CD4-positive, alpha-beta T cell treated with Interleukin-6 for 4 hours (primary cell): ENCODE measurements at regions not wholly inside any gene's neighbourhood (a gene's known extent, or its start where the extent isn't known, plus 50 kb on each side); places are given as distances from the start of the nearest gene placed in this dataset.

Experiments
- DNase-seq: peaks from one replicate; pipeline ENCODE4 v3.0.0-alpha.2; 2020; ENCODE audit warnings: mixed read lengths

- no peak for DNase-seq
Observed at GRCh38 chr1:29380532-29380931, 144.2 kb downstream of the PTPRU start.

GRCh38 chr1:29379443-29380073, 143.2 kb downstream of the PTPRU start:
- no peak for DNase-seq
